ENCODE measurements at regions not wholly inside any gene's neighbourhood (a gene's known extent, or its start where the extent isn't known, plus 50 kb on each side); places are given as distances from the start of the nearest gene placed in this dataset.

- Histone ChIP-seq H2BK15ac (ENCODE audit: low read length) (no peak overlapping the region), H2BK20ac (ENCODE audit: low read length) (no peak overlapping the region), H3K9me3 (ENCODE audit: insufficient read depth in 2 of 2, low read depth in 1 of 2, low read length in 1 of 2) (no peaks in the 10 kb centered on the region), H3K18ac (ENCODE audit: extremely low read depth, low read length) (no peak overlapping the region), H3K4me1 (replicated peaks in 1 of 4; ENCODE audit: control insufficient read depth in 3 of 4, insufficient read depth in 4 of 4, low read length in 3 of 4) (no peaks in the 10 kb centered on the region; a peak in 2 of 7 replicates), H3K27me3 (replicated peaks in 1 of 4; ENCODE audit: control insufficient read depth in 3 of 4, extremely low read depth in 1 of 4, insufficient read depth in 3 of 4, low read length in 3 of 4) (no peaks in the 10 kb centered on the region), H3K9ac (replicated peaks in 1 of 4; ENCODE audit: extremely low read depth in 1 of 4, low read depth in 3 of 4, low read length in 3 of 4) (no peak overlapping the region), H3K14ac (ENCODE audit: insufficient read length) (no peak overlapping the region), H3K23ac (ENCODE audit: insufficient read length) (no peak overlapping the region), H3K23me2 (ENCODE audit: low read depth, low read length) (no peaks in the 10 kb centered on the region), H2BK5ac (ENCODE audit: low read depth, low read length) (no peak overlapping the region), H3K4ac (replicated peaks; ENCODE audit: insufficient read length, low read depth, low read length) (no peak overlapping the region), H3K79me2 (ENCODE audit: control insufficient read depth in 1 of 2, insufficient read depth in 2 of 2, low read length in 2 of 2) (no peaks in the 10 kb centered on the region), H2BK12ac (ENCODE audit: low read depth, low read length) (no peak overlapping the region), H3K36me3 (ENCODE audit: control insufficient read depth in 2 of 4, insufficient read depth in 4 of 4, low read length in 3 of 4) (no peaks in the 10 kb centered on the region; a peak in 1 of 8 replicates), H3K79me1 (ENCODE audit: low read depth, low read length) (no peaks in the 10 kb centered on the region), H2AFZ (ENCODE audit: low read length) (no peak overlapping the region), H4K8ac (ENCODE audit: extremely low read depth, insufficient read depth, low read length) (no peak overlapping the region), H3K27ac (ENCODE audit: low read depth, low read length) (no peak overlapping the region), H3K4me3 (ENCODE audit: extremely low read depth in 1 of 4, insufficient read depth in 2 of 4, low read depth in 3 of 4, low read length in 4 of 4) (no peak overlapping the region), H3K4me2 (ENCODE audit: insufficient read depth in 1 of 2, low read depth in 2 of 2, low read length in 2 of 2) (no peak overlapping the region), H4K20me1 (replicated peaks in 1 of 2; ENCODE audit: control insufficient read depth in 1 of 2, insufficient read depth in 2 of 2, low read length in 2 of 2) (no peaks in the 10 kb centered on the region), H3K56ac (replicated peaks; ENCODE audit: insufficient read length, low read depth, low read length) (no peak overlapping the region), H4K5ac (ENCODE audit: insufficient read length, low read depth, low read length) (no peak overlapping the region), H2AK5ac (ENCODE audit: low read depth, low read length) (no peak overlapping the region), H2BK120ac (replicated peaks; ENCODE audit: low read depth, low read length) (no peak overlapping the region), H4K91ac (replicated peaks; ENCODE audit: insufficient read length, low read length) (no peak overlapping the region)
- TF ChIP-seq YY1 (IDR thresholded peaks at IDR 0.05; ENCODE audit: low read depth, low read length) (no peak), RFX5 (IDR thresholded peaks at IDR 0.05; ENCODE audit: borderline replicate concordance, low read depth, low read length) (no peak), RNF2 (IDR thresholded peaks at IDR 0.05; ENCODE audit: borderline replicate concordance, low read depth, low read length, missing control alignments, poor library complexity, severe bottlenecking) (no peak)
- 93% methylated on average over 8 of the region's 8 CpGs; no CpG with 5 or more reads in 1 of the 2 experiments for WGBS, 2 experiments (ENCODE audit: extremely low coverage in 1 of 2, insufficient coverage in 1 of 2, insufficient read length in 1 of 2, insufficient replicate concordance in 2 of 2, low coverage in 1 of 2, low lambda C conversion rate in 2 of 2, missing lambda C conversion rate in 1 of 2)
- no peak for DNase-seq (ENCODE audit: low read depth in 1 of 2, low spot score in 2 of 2)
- no peak for FAIRE-seq
- CTCF ChIA-PET (ENCODE audit: partially characterized antibody) = interaction anchor here (0.7 to 2.5 kb wide), 10 partner anchors 9 to 272 kb away, joined by 3 to 12 read pairs (median 4); no protein-coding TSS in a partner anchor
- POLR2A ChIA-PET (ENCODE audit: partially characterized antibody) = interaction anchor here (0.6 kb wide), 1 partner anchor 46 kb away, joined by 4 read pairs; no protein-coding TSS in a partner anchor
Observed at GRCh38 chr17:73701701-73702100, 57.5 kb upstream of the SDK2 start.
